ENCODE measurements at regions not wholly inside any gene's neighbourhood (a gene's known extent, or its start where the extent isn't known, plus 50 kb on each side); places are given as distances from the start of the nearest gene placed in this dataset.

DNA sequence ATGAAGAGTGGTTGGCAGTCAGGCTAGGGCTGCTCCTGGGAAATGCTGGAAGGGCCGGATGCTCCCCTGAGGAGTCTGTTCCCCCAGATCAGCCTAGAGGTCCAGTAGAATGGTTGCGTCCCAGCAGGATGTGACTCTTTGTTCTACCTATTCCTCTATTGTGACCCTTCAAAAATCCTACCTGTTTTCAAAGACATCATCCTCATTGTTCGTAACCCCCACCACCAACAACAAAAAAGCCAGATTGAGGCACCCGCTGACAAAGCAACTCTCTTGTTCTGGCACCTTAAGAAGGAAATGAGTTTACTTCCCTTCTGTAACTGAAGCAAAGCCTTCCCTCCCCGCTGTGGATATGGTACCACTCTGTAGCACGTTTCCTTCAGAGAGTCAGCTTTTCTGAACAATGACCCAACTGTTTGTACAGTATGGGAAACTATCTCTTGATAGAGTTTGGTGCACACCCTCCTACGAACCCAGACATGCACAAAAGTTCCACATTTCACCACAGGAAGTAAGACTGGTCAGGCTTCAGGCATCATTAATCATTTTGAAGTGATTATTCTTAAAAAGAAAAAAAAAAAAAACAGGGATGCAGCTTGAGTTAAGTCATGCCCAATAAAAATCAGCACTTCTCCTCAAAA lies 207.2 kb downstream of the ENC1 start:
- H3K4me1 ChIP-seq (ENCODE audit: control insufficient read depth in 1 of 2, insufficient read depth in 2 of 2, low read length in 2 of 2) = no peaks in the 10 kb centered on the region
- H3K9ac ChIP-seq (ENCODE audit: low read length) = no peak overlapping the region
- no TSS peak for BruUV-seq (replicated peaks)
- ChIA-PET POLR2A (no interaction called here), CTCF (no interaction called here), RAD21 (ENCODE audit: low non-redundant PET in 1 of 2, low total read pairs in 2 of 2, uncharacterized antibody in 2 of 2, unreplicated experiment in 2 of 2) (no interaction called here)
- H3K36me3 ChIP-seq (ENCODE audit: control insufficient read depth in 1 of 2, insufficient read depth in 2 of 2, low read length in 2 of 2) = no peaks in the 10 kb centered on the region
- no peaks in the 10 kb centered on the region for H3K9me2 ChIP-seq (ENCODE audit: insufficient read depth)
- TF ChIP-seq YY1 (IDR thresholded peaks at IDR 0.05; ENCODE audit: extremely low read depth, insufficient replicate concordance, low read depth, low read length) = no peak
- no peak for TF ChIP-seq CEBPB (IDR thresholded peaks at IDR 0.05; ENCODE audit: low read depth)
- TF ChIP-seq, protein P1, sequence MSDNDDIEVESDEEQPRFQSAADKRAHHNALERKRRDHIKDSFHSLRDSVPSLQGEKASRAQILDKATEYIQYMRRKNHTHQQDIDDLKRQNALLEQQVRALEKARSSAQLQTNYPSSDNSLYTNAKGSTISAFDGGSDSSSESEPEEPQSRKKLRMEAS (IDR thresholded peaks at IDR 0.05) = no peak
- TF ChIP-seq SRF (IDR thresholded peaks at IDR 0.05; ENCODE audit: low read depth) = no peak
- no peak for TF ChIP-seq RAD21 (IDR thresholded peaks at IDR 0.05; ENCODE audit: low read depth)
- TF ChIP-seq SIN3A (IDR thresholded peaks at IDR 0.05; ENCODE audit: low read depth) = no peak
- TF ChIP-seq, protein P2, sequence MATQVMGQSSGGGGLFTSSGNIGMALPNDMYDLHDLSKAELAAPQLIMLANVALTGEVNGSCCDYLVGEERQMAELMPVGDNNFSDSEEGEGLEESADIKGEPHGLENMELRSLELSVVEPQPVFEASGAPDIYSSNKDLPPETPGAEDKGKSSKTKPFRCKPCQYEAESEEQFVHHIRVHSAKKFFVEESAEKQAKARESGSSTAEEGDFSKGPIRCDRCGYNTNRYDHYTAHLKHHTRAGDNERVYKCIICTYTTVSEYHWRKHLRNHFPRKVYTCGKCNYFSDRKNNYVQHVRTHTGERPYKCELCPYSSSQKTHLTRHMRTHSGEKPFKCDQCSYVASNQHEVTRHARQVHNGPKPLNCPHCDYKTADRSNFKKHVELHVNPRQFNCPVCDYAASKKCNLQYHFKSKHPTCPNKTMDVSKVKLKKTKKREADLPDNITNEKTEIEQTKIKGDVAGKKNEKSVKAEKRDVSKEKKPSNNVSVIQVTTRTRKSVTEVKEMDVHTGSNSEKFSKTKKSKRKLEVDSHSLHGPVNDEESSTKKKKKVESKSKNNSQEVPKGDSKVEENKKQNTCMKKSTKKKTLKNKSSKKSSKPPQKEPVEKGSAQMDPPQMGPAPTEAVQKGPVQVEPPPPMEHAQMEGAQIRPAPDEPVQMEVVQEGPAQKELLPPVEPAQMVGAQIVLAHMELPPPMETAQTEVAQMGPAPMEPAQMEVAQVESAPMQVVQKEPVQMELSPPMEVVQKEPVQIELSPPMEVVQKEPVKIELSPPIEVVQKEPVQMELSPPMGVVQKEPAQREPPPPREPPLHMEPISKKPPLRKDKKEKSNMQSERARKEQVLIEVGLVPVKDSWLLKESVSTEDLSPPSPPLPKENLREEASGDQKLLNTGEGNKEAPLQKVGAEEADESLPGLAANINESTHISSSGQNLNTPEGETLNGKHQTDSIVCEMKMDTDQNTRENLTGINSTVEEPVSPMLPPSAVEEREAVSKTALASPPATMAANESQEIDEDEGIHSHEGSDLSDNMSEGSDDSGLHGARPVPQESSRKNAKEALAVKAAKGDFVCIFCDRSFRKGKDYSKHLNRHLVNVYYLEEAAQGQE (IDR thresholded peaks at IDR 0.05; ENCODE audit: low read depth) = no peak
- TF ChIP-seq EZH2 (IDR thresholded peaks at IDR 0.05) = no peak
- TF ChIP-seq SP1 (IDR thresholded peaks at IDR 0.05; ENCODE audit: low read depth) = no peak
- H4K20me1 ChIP-seq (ENCODE audit: insufficient read depth) = no peaks in the 10 kb centered on the region
- no peak for DNase-seq (ENCODE audit: low read depth, low spot score)
- no peaks in the 10 kb centered on the region for H3K27me3 ChIP-seq (ENCODE audit: insufficient read depth, low read length)
- H2AFZ ChIP-seq (ENCODE audit: low read depth, low read length, poor library complexity, severe bottlenecking) = no peak overlapping the region
- H3K4me2 ChIP-seq (ENCODE audit: low read length) = no peak overlapping the region
- H3K27ac ChIP-seq (ENCODE audit: low read depth, low read length) = no peak overlapping the region
- no peak for ATAC-seq
- no peaks in the 10 kb centered on the region for H3K79me2 ChIP-seq (ENCODE audit: insufficient read depth, low read length)
- no peak overlapping the region for H3K4me3 ChIP-seq (replicated peaks in 1 of 2; ENCODE audit: low read depth in 1 of 2, low read length in 2 of 2)
- no peaks in the 10 kb centered on the region for H3K9me3 ChIP-seq (ENCODE audit: control insufficient read depth in 1 of 2, insufficient read depth in 1 of 2, low read depth in 1 of 2, low read length in 2 of 2)
- intact Hi-C loops (cut with micrococcal nuclease) = no loop called here
